HL-60 (cell line): ENCODE measurements at regions not wholly inside any gene's neighbourhood (a gene's known extent, or its start where the extent isn't known, plus 50 kb on each side); places are given as distances from the start of the nearest gene placed in this dataset.

Experiments used
- DNase-seq, 2 experiments: peaks; one replicate each; pipeline ENCODE4 v3.0.0-alpha.2; 2010 to 2020; ENCODE audit warnings: low read depth in 1 of 2, low spot score in 1 of 2
- H3K27ac ChIP-seq: fragments of 250-450 bp; sonication (Bioruptor Pico); replicated peaks from 2 replicates; pipeline ENCODE4 v1.5.1; 2020; ENCODE audit warnings: mild to moderate bottlenecking, moderate library complexity
- H3K27me3 ChIP-seq: fragments of 250-450 bp; sonication (Bioruptor Pico); 2 replicates; pipeline ENCODE4 v1.5.1; 2021; ENCODE audit warnings: mild to moderate bottlenecking, moderate library complexity; ENCODE audit not compliant: insufficient read depth, poor library complexity, severe bottlenecking
- H3K4me3 ChIP-seq: replicated peaks from 2 replicates; pipeline ENCODE4 v1.5.1; 2011; ENCODE audit warnings: mild to moderate bottlenecking, control low read depth, low read length; ENCODE audit not compliant: insufficient read depth
- CTCF ChIP-seq: IDR thresholded peaks from one replicate; pipeline ENCODE4 v1.5.1; 2011; ENCODE audit warnings: low read length, control low read depth, inconsistent platforms; ENCODE audit not compliant: insufficient read depth
- GABPA ChIP-seq: IDR thresholded peaks from 2 replicates; pipeline ENCODE4 v1.6.1; 2012; ENCODE audit warnings: low read depth
- POLR2AphosphoS5 ChIP-seq: IDR thresholded peaks from 2 replicates; pipeline ENCODE4 v1.6.1; 2012; ENCODE audit warnings: low read depth
- REST ChIP-seq: IDR thresholded peaks from 2 replicates; pipeline ENCODE4 v1.6.1; 2012; ENCODE audit warnings: low read depth; ENCODE audit not compliant: insufficient replicate concordance
- SPI1 ChIP-seq: IDR thresholded peaks from 2 replicates; pipeline ENCODE4 v1.6.1; 2012; ENCODE audit warnings: low read depth, mild to moderate bottlenecking, borderline replicate concordance

- Histone ChIP-seq H3K27ac (no peak overlapping the region), H3K4me3 (no peak overlapping the region), H3K27me3 (no peaks in the 10 kb centered on the region)
- no peak for DNase-seq
- TF ChIP-seq POLR2AphosphoS5, result no peak
- TF ChIP-seq REST, result no peak
- TF ChIP-seq CTCF, result no peak
- no peak for TF ChIP-seq SPI1
- no peak for TF ChIP-seq GABPA
These were observed 52.3 kb upstream of the SOX6 start for GRCh38 chr11:16408619-16409018.

GRCh38 chr11:16406226-16406625, 49.9 kb upstream of the SOX6 start:
- Histone ChIP-seq H3K27ac (no peak overlapping the region), H3K27me3 (no peaks in the 10 kb centered on the region), H3K4me3 (no peak overlapping the region)
- no peak for DNase-seq
- TF ChIP-seq POLR2AphosphoS5 (no peak), SPI1 (no peak)
